Gastrocnemius medialis (tissue), 4 donors: ENCODE measurements at regions not wholly inside any gene's neighbourhood (a gene's known extent, or its start where the extent isn't known, plus 50 kb on each side); places are given as distances from the start of the nearest gene placed in this dataset.
"Not testable (repeated sequence)": the region's sequence is repeated elsewhere in the genome, so short reads cannot be mapped to it uniquely, and the experiment has no call there.

Experiments used
- ATAC-seq, 2 donors: fragments of 150-250 bp; one replicate each; pipeline ENCODE4 v1.9.1; 2016
- DNase-seq, 2 donors: peaks; one replicate each; pipeline ENCODE4 v3.0.0-alpha.2; 2019
- H3K27ac ChIP-seq, 4 donors: fragments of 200-600 bp; sonication (generic); 1 replicate in 1 of 4; 2 replicates in 3 of 4; pipeline ENCODE4 v1.5.1; 2016 to 2018; ENCODE audit warnings: mild to moderate bottlenecking in 2 of 4, moderate library complexity in 1 of 4
- H3K27me3 ChIP-seq, 3 donors: fragments of 200-600 bp; sonication (generic) in 2 of 3; 1 replicate in 1 of 3; 2 replicates in 2 of 3; pipeline versions ENCODE4 v1.5.1 to v1.6.0; 2016 to 2019; ENCODE audit warnings: mild to moderate bottlenecking in 1 of 3, moderate library complexity in 1 of 3
- H3K36me3 ChIP-seq, 2 donors: fragments of 200-600 bp; sonication (generic) in 1 of 2; one replicate each; pipeline ENCODE4 v1.5.1; 2017 to 2018
- H3K4me1 ChIP-seq, 2 donors: fragments of 200-600 bp; sonication (generic) in 1 of 2; one replicate each; pipeline ENCODE4 v1.5.1; 2016 to 2017; ENCODE audit warnings: mild to moderate bottlenecking in 2 of 2
- H3K4me3 ChIP-seq, 4 donors: fragments of 200-600 bp; sonication (generic) in 3 of 4; 1 replicate in 1 of 4; 2 replicates in 3 of 4; pipeline ENCODE4 v1.5.1; 2016 to 2019; ENCODE audit warnings: mild to moderate bottlenecking in 2 of 4
- H3K9me3 ChIP-seq, 3 donors: fragments of 200-600 bp; sonication (generic) in 2 of 3; 1 replicate in 1 of 3; 2 replicates in 2 of 3; pipeline ENCODE4 v1.5.1; 2016 to 2019
- POLR2A ChIP-seq, 2 donors: fragments of 450-650 bp; IDR thresholded peaks; one replicate each; pipeline ENCODE4 v1.6.1; 2017; ENCODE audit warnings: antibody characterized with exemption in 2 of 2, mild to moderate bottlenecking in 2 of 2, moderate library complexity in 2 of 2
- in situ Hi-C, 4 donors: fragments of 200-750 bp; cut with MboI; loops; one replicate each; pipeline versions ENCODE4 v1.15.0 to v1.8.0; 2017; ENCODE audit warnings: low sequenced_read_pairs in 4 of 4
- intact Hi-C: fragments of 100-400 bp; cut with DNase I; formaldehyde crosslinking; loops from one replicate; pipeline ENCODE4 v1.15.1; 2023; ENCODE audit warnings: low total_unique reads
- TF ChIP-seq, protein P1 (sequence below), 5 experiments: fragments of 450-650 bp in 3 of 5; fragments of 200-600 bp in 2 of 5; sonication (generic) in 2 of 5; IDR thresholded peaks in 4 of 5; conservative IDR thresholded peaks in 1 of 5; 1 replicate in 4 of 5; 2 replicates in 1 of 5; pipeline ENCODE4 v1.5.1; 2016 to 2019; ENCODE audit warnings: antibody characterized with exemption in 5 of 5, mild to moderate bottlenecking in 3 of 5, moderate library complexity in 3 of 5

DNA sequence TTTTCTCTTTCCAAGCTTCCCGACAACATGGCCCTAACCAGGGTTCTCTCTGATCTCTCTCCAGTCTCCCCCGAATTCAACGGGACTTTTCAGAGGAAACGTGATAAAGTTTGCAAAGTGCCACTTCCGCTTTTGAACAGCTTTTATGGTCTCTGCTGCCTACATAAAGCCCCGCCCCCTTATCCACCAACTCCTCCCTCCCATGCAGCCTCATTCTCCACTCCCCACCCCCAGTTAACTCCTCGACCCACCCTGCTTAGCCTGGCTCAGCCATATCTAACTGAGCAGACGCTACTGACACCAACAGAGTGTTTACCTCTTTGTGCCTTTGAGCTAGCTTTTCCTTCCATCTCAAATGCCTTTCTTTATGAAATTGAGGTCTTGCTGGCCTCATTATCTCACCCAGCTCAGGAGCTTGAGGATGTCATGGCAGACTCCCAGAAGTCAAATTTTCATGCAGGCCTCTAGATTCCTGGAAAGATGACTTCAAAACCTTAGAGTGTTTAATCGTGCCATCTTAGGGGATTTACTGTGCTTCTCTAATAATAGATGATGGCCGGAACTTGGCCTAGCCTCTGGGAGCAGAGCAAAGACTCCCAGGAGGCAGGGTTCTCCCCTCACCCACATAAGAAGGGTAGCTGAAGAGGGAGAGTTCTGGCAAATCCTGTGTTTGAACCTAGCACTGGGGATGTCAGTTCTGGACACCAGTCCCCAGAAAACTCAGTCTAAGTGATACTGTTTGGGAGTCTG, 606.0 kb downstream of the BCOR start:
- no peak for TF ChIP-seq POLR2A (IDR thresholded peaks at IDR 0.05)
- TF ChIP-seq, protein P1, sequence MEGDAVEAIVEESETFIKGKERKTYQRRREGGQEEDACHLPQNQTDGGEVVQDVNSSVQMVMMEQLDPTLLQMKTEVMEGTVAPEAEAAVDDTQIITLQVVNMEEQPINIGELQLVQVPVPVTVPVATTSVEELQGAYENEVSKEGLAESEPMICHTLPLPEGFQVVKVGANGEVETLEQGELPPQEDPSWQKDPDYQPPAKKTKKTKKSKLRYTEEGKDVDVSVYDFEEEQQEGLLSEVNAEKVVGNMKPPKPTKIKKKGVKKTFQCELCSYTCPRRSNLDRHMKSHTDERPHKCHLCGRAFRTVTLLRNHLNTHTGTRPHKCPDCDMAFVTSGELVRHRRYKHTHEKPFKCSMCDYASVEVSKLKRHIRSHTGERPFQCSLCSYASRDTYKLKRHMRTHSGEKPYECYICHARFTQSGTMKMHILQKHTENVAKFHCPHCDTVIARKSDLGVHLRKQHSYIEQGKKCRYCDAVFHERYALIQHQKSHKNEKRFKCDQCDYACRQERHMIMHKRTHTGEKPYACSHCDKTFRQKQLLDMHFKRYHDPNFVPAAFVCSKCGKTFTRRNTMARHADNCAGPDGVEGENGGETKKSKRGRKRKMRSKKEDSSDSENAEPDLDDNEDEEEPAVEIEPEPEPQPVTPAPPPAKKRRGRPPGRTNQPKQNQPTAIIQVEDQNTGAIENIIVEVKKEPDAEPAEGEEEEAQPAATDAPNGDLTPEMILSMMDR (IDR thresholded peaks at IDR 0.05 in 4 of 5, conservative IDR thresholded peaks at IDR 0.05 in 1 of 5) = no peak
- H3K27ac ChIP-seq = no peak overlapping the region
- in situ Hi-C loops = no loop called here

GRCh38 chrX:39492497-39493162, 605.1 kb downstream of the BCOR start:
- no peaks in the 10 kb centered on the region for H3K9me3 ChIP-seq
- DNase-seq (no peak), ATAC-seq (no peak)
- TF ChIP-seq, protein P1 (IDR thresholded peaks at IDR 0.05 in 4 of 5, conservative IDR thresholded peaks at IDR 0.05 in 1 of 5) = no peak
- TF ChIP-seq POLR2A (IDR thresholded peaks at IDR 0.05) = no peak
- H3K4me1 ChIP-seq = peaks cover 4 to 6% of the 10 kb centered on the region in 2 donors
- H3K4me3 ChIP-seq = no peak overlapping the region
- H3K36me3 ChIP-seq = no peaks in the 10 kb centered on the region
- no peak overlapping the region for H3K27ac ChIP-seq
- no peaks in the 10 kb centered on the region for H3K27me3 ChIP-seq
- intact Hi-C loops = no loop called here
- in situ Hi-C loops = no loop called here

More for the DNA sequence above, 606.0 kb downstream of the BCOR start:
- intact Hi-C loops = no loop called here
- no peaks in the 10 kb centered on the region for H3K27me3 ChIP-seq
- no peak overlapping the region for H3K4me3 ChIP-seq
- H3K9me3 ChIP-seq = no peaks in the 10 kb centered on the region
- DNase-seq (no peak), ATAC-seq (peak in 1 of 2 donors; percentile 73)
- peaks cover 4 to 12% of the 10 kb centered on the region in 2 donors for H3K4me1 ChIP-seq
- H3K36me3 ChIP-seq = no peaks in the 10 kb centered on the region

GRCh38 chrX:39493168-39493567, 604.6 kb downstream of the BCOR start:
- DNase-seq = no peak
- Histone ChIP-seq H3K36me3 (no peaks in the 10 kb centered on the region), H3K4me1 (peaks cover 3 to 4% of the 10 kb centered on the region in 2 donors), H3K27me3 (no peaks in the 10 kb centered on the region), H3K9me3 (no peaks in the 10 kb centered on the region), H3K27ac (no peak overlapping the region), H3K4me3 (no peak overlapping the region)
- TF ChIP-seq, protein P1 (IDR thresholded peaks at IDR 0.05 in 4 of 5, conservative IDR thresholded peaks at IDR 0.05 in 1 of 5) = no peak
- no peak for ATAC-seq
- intact Hi-C loops = no loop called here
- in situ Hi-C loops = no loop called here

DNA sequence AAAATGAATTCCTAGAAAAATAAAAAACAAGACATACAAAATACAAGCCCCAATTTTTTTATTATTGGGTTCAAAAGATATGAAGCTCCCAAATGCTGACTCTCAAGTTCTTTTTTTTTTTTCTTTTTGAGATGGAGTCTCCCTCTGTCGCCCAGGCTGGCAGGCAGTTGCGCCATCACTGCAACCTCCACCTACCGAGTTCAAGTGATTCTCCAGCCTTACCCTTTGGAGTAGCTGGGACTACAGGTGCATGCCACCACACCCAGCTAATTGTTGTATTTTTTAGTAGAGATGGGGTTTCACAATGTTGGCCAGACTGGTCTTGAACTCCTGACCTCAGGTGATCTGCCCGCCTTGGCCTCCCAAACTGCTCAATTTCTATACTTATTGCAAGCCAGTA, 600.6 kb downstream of the BCOR start:
- ATAC-seq, H3K27me3 ChIP-seq, H3K4me1 ChIP-seq, H3K9me3 ChIP-seq, DNase-seq, H3K36me3 ChIP-seq, H3K4me3 ChIP-seq, intact Hi-C loops, H3K27ac ChIP-seq, in situ Hi-C loops: not testable (repeated sequence)

- no peaks in the 10 kb centered on the region for H3K27me3 ChIP-seq
- in situ Hi-C loops = no loop called here
- no peaks in the 10 kb centered on the region for H3K9me3 ChIP-seq
- TF ChIP-seq POLR2A (IDR thresholded peaks at IDR 0.05) = no peak
- TF ChIP-seq, protein P1 (IDR thresholded peaks at IDR 0.05 in 4 of 5, conservative IDR thresholded peaks at IDR 0.05 in 1 of 5) = no peak
- intact Hi-C loops = no loop called here
- no peak for DNase-seq
- no peak for ATAC-seq
- H3K36me3 ChIP-seq = no peaks in the 10 kb centered on the region
- no peak overlapping the region for H3K4me3 ChIP-seq
- no peaks in the 10 kb centered on the region for H3K4me1 ChIP-seq
- no peak overlapping the region for H3K27ac ChIP-seq
These were observed 600.0 kb downstream of the BCOR start for GRCh38 chrX:39497702-39498265.
